ENCODE measurements at regions not wholly inside any gene's neighbourhood (a gene's known extent, or its start where the extent isn't known, plus 50 kb on each side); places are given as distances from the start of the nearest gene placed in this dataset.

GRCh38 chr10:88092265-88092664 lies 228.8 kb downstream of the PTEN start:
- Histone ChIP-seq H3K4me3 (replicated peaks; ENCODE audit: low read depth, low read length) (no peak overlapping the region), H3K36me3 (ENCODE audit: control insufficient read depth, insufficient read depth, low read length) (no peaks in the 10 kb centered on the region), H3K27me3 (replicated peaks; ENCODE audit: control insufficient read depth, insufficient read depth, low read length) (no peaks in the 10 kb centered on the region)
- no peak for DNase-seq (ENCODE audit: extremely low read depth, insufficient read length)
- no peak for TF ChIP-seq CTCF (IDR thresholded peaks at IDR 0.05; ENCODE audit: insufficient read depth, low read length, poor library complexity, severe bottlenecking)

GRCh38 chr10:88092973-88093372 lies 229.5 kb downstream of the PTEN start:
- no peaks in the 10 kb centered on the region for H3K36me3 ChIP-seq (ENCODE audit: control insufficient read depth, insufficient read depth, low read length)
- no peak for DNase-seq (ENCODE audit: extremely low read depth, insufficient read length)
- TF ChIP-seq CTCF (IDR thresholded peaks at IDR 0.05; ENCODE audit: insufficient read depth, low read length, poor library complexity, severe bottlenecking): no peak
- H3K27me3 ChIP-seq (replicated peaks; ENCODE audit: control insufficient read depth, insufficient read depth, low read length): no peaks in the 10 kb centered on the region
- H3K4me3 ChIP-seq (replicated peaks; ENCODE audit: low read depth, low read length): no peak overlapping the region

GRCh38 chr10:88094795-88095194 lies 231.4 kb downstream of the PTEN start:
- no peak for TF ChIP-seq CTCF (IDR thresholded peaks at IDR 0.05; ENCODE audit: insufficient read depth, low read length, poor library complexity, severe bottlenecking)
- no peaks in the 10 kb centered on the region for H3K27me3 ChIP-seq (replicated peaks; ENCODE audit: control insufficient read depth, insufficient read depth, low read length)
- no peaks in the 10 kb centered on the region for H3K36me3 ChIP-seq (ENCODE audit: control insufficient read depth, insufficient read depth, low read length)
- DNase-seq (ENCODE audit: extremely low read depth, insufficient read length): no peak
- no peak overlapping the region for H3K4me3 ChIP-seq (replicated peaks; ENCODE audit: low read depth, low read length)

GRCh38 chr10:88095223-88095721 lies 231.8 kb downstream of the PTEN start:
- H3K36me3 ChIP-seq (ENCODE audit: control insufficient read depth, insufficient read depth, low read length): no peaks in the 10 kb centered on the region
- no peaks in the 10 kb centered on the region for H3K27me3 ChIP-seq (replicated peaks; ENCODE audit: control insufficient read depth, insufficient read depth, low read length)
- no peak for DNase-seq (ENCODE audit: extremely low read depth, insufficient read length)
- no peak for TF ChIP-seq CTCF (IDR thresholded peaks at IDR 0.05; ENCODE audit: insufficient read depth, low read length, poor library complexity, severe bottlenecking)
- no peak overlapping the region for H3K4me3 ChIP-seq (replicated peaks; ENCODE audit: low read depth, low read length)

- H3K36me3 ChIP-seq (ENCODE audit: control insufficient read depth, insufficient read depth, low read length): no peaks in the 10 kb centered on the region
- no peaks in the 10 kb centered on the region for H3K27me3 ChIP-seq (replicated peaks; ENCODE audit: control insufficient read depth, insufficient read depth, low read length)
- no peak overlapping the region for H3K4me3 ChIP-seq (replicated peaks; ENCODE audit: low read depth, low read length)
- TF ChIP-seq CTCF (IDR thresholded peaks at IDR 0.05; ENCODE audit: insufficient read depth, low read length, poor library complexity, severe bottlenecking): no peak
- DNase-seq (ENCODE audit: extremely low read depth, insufficient read length): no peak
Measured at GRCh38 chr10:88095778-88096431, 232.5 kb downstream of the PTEN start.

GRCh38 chr10:88097092-88097516 lies 233.7 kb downstream of the PTEN start:
- H3K27me3 ChIP-seq (replicated peaks; ENCODE audit: control insufficient read depth, insufficient read depth, low read length): no peaks in the 10 kb centered on the region
- no peaks in the 10 kb centered on the region for H3K36me3 ChIP-seq (ENCODE audit: control insufficient read depth, insufficient read depth, low read length)
- no peak overlapping the region for H3K4me3 ChIP-seq (replicated peaks; ENCODE audit: low read depth, low read length)
- TF ChIP-seq CTCF (IDR thresholded peaks at IDR 0.05; ENCODE audit: insufficient read depth, low read length, poor library complexity, severe bottlenecking): no peak
- no peak for DNase-seq (ENCODE audit: extremely low read depth, insufficient read length)
